CD4-positive, alpha-beta memory T cell (primary cell): ENCODE measurements at regions not wholly inside any gene's neighbourhood (a gene's known extent, or its start where the extent isn't known, plus 50 kb on each side); places are given as distances from the start of the nearest gene placed in this dataset.

Experiments used
- CTCF ChIA-PET: fragments of 350-600 bp; sonication (Branson Sonifier 250); formaldehyde crosslinking; loops from one replicate; lab custom pipeline; 2021; ENCODE audit warnings: inconsistent platforms; ENCODE audit not compliant: partially characterized antibody; lab: Charles Lee
- POLR2A ChIA-PET: fragments of 350-600 bp; sonication (Branson Sonifier 250); formaldehyde crosslinking; loops from one replicate; lab custom pipeline; 2021; ENCODE audit not compliant: partially characterized antibody; lab: Charles Lee
- DNase-seq, 5 donors: peaks; one replicate each; pipeline versions ENCODE4 v3.0.0 to v3.0.0-alpha.2; 2020 to 2022; ENCODE audit warnings: mixed read lengths in 1 of 5
- H3K27ac ChIP-seq: one replicate; pipeline ENCODE4 v1.7.0; 2013; ENCODE audit warnings: low read depth, low read length
- H3K27me3 ChIP-seq: 2 replicates; pipeline ENCODE4 v1.7.0; 2013; ENCODE audit warnings: mild to moderate bottlenecking, low read length, moderate library complexity; ENCODE audit not compliant: insufficient read depth
- H3K36me3 ChIP-seq: 2 replicates; pipeline ENCODE4 v1.7.0; 2013; ENCODE audit warnings: mild to moderate bottlenecking, low read length, moderate library complexity; ENCODE audit not compliant: insufficient read depth
- H3K4me1 ChIP-seq: 2 replicates; pipeline ENCODE4 v1.7.0; 2013; ENCODE audit warnings: mild to moderate bottlenecking, low read length, moderate library complexity; ENCODE audit not compliant: insufficient read depth
- H3K4me3 ChIP-seq, 2 donors: one replicate each; pipeline ENCODE4 v1.7.0; 2013; ENCODE audit warnings: low read length in 2 of 2, mild to moderate bottlenecking in 1 of 2
- H3K9me3 ChIP-seq, 2 donors: one replicate each; pipeline ENCODE4 v1.7.0; 2013; ENCODE audit warnings: low read length in 2 of 2, control low read depth in 1 of 2; ENCODE audit not compliant: control insufficient read depth in 1 of 2
- H3K27ac Mint-ChIP-seq, 7 donors: one replicate each; pipeline ENCODE4 v1.8.0; 2020 to 2021; ENCODE audit warnings: mixed read lengths in 7 of 7, mild to moderate bottlenecking in 6 of 7, inconsistent platforms in 3 of 7, moderate library complexity in 3 of 7
- H3K27me3 Mint-ChIP-seq, 2 donors: one replicate each; pipeline ENCODE4 v1.8.0; 2020 to 2021; ENCODE audit warnings: mixed read lengths in 2 of 2
- H3K36me3 Mint-ChIP-seq, 2 donors: one replicate each; pipeline ENCODE4 v1.8.0; 2020 to 2021; ENCODE audit warnings: mixed read lengths in 2 of 2, inconsistent platforms in 1 of 2, mild to moderate bottlenecking in 1 of 2
- H3K4me1 Mint-ChIP-seq, 4 donors: one replicate each; pipeline ENCODE4 v1.8.0; 2020 to 2021; ENCODE audit warnings: mixed read lengths in 4 of 4, mild to moderate bottlenecking in 1 of 4
- H3K4me3 Mint-ChIP-seq, 8 donors: one replicate each; pipeline ENCODE4 v1.8.0; 2020 to 2021; ENCODE audit warnings: mixed read lengths in 8 of 8, mild to moderate bottlenecking in 7 of 8, moderate library complexity in 6 of 8, inconsistent platforms in 3 of 8
- H3K9me3 Mint-ChIP-seq, 8 donors: one replicate each; pipeline ENCODE4 v1.8.0; 2020 to 2021; ENCODE audit warnings: mixed read lengths in 8 of 8, mild to moderate bottlenecking in 5 of 8, inconsistent platforms in 3 of 8, moderate library complexity in 1 of 8
- intact Hi-C: fragments of 100-400 bp; cut with micrococcal nuclease; formaldehyde crosslinking; loops from one replicate; pipeline ENCODE4 v1.15.1; 2023

GRCh38 chr2:61590214-61590613 lies 52.1 kb upstream of the XPO1 start:
- ChIA-PET POLR2A (no interaction called here), CTCF (no interaction called here)
- H3K9me3 ChIP-seq: no peaks in the 10 kb centered on the region
- Mint-ChIP-seq H3K27me3 (peaks cover 9 to 12% of the 10 kb centered on the region in 2 donors), H3K36me3 (no peaks in the 10 kb centered on the region), H3K27ac (no peak overlapping the region), H3K4me1 (no peaks in the 10 kb centered on the region), H3K9me3 (peaks cover 0 to 14% (median 6%) of the 10 kb centered on the region in 8 donors), H3K4me3 (no peak overlapping the region)
- H3K36me3 ChIP-seq: no peaks in the 10 kb centered on the region
- H3K4me3 ChIP-seq: no peak overlapping the region
- intact Hi-C loops: no loop called here
- H3K27me3 ChIP-seq: no peaks in the 10 kb centered on the region
- no peak overlapping the region for H3K27ac ChIP-seq
- DNase-seq: no peak
- H3K4me1 ChIP-seq: no peaks in the 10 kb centered on the region

GRCh38 chr2:61588566-61588965 lies 50.4 kb upstream of the XPO1 start:
- no peaks in the 10 kb centered on the region for H3K27me3 ChIP-seq
- no peak overlapping the region for H3K4me3 Mint-ChIP-seq
- no peaks in the 10 kb centered on the region for H3K36me3 ChIP-seq
- peaks cover 0 to 6% (median 3%) of the 10 kb centered on the region in 8 donors for H3K9me3 Mint-ChIP-seq
- no peak overlapping the region for H3K27ac ChIP-seq
- CTCF ChIA-PET: no interaction called here
- POLR2A ChIA-PET: no interaction called here
- peaks cover 9% of the 10 kb centered on the region in 2 donors for H3K27me3 Mint-ChIP-seq
- no peaks in the 10 kb centered on the region for H3K4me1 Mint-ChIP-seq
- DNase-seq: no peak
- no peaks in the 10 kb centered on the region for H3K36me3 Mint-ChIP-seq
- H3K9me3 ChIP-seq: no peaks in the 10 kb centered on the region
- H3K4me1 ChIP-seq: no peaks in the 10 kb centered on the region
- no peak overlapping the region for H3K4me3 ChIP-seq
- intact Hi-C loops: no loop called here
- H3K27ac Mint-ChIP-seq: no peak overlapping the region
